H1 (cell line): ENCODE measurements at regions not wholly inside any gene's neighbourhood (a gene's known extent, or its start where the extent isn't known, plus 50 kb on each side); places are given as distances from the start of the nearest gene placed in this dataset.

Experiments used
- CTCF ChIA-PET: fragments of 300-600 bp; sonication (Branson Sonifier 250); formaldehyde crosslinking; loops from one replicate; lab custom pipeline; 2021; ENCODE audit not compliant: partially characterized antibody; lab: Charles Lee
- POLR2A ChIA-PET: fragments of 300-600 bp; sonication (Branson Sonifier 250); formaldehyde crosslinking; loops from one replicate; lab custom pipeline; 2021; ENCODE audit warnings: inconsistent platforms; ENCODE audit not compliant: partially characterized antibody; lab: Charles Lee
- DNase-seq, 2 experiments: peaks; one replicate each; pipeline versions ENCODE4 v3.0.0 to v3.0.0-alpha.2; 2010 to 2022; ENCODE audit warnings: low spot score in 2 of 2, low read depth in 1 of 2, mixed read lengths in 1 of 2
- FAIRE-seq: peaks from 2 replicates; lab custom pipeline; 2011; peaks lifted over from hg19 to GRCh38; lab: Jason Lieb, UNC
- H2AFZ ChIP-seq: 2 replicates; pipeline ENCODE4 v1.8.1; 2012; ENCODE audit warnings: low read length, inconsistent platforms
- H2AK5ac ChIP-seq: 2 replicates; pipeline ENCODE4 v1.6.1; 2013; ENCODE audit warnings: low read depth, low read length
- H2BK120ac ChIP-seq: replicated peaks from 2 replicates; pipeline ENCODE3; 2013; ENCODE audit warnings: low read depth, low read length, inconsistent platforms
- H2BK12ac ChIP-seq: 2 replicates; pipeline ENCODE4 v1.6.1; 2013; ENCODE audit warnings: low read depth, low read length
- H2BK15ac ChIP-seq: 2 replicates; pipeline ENCODE4 v1.6.1; 2013; ENCODE audit warnings: low read length
- H2BK20ac ChIP-seq: 2 replicates; pipeline ENCODE4 v1.6.1; 2013; ENCODE audit warnings: low read length
- H2BK5ac ChIP-seq: 2 replicates; pipeline ENCODE4 v1.6.1; 2013; ENCODE audit warnings: low read depth, low read length
- H3K14ac ChIP-seq: 2 replicates; pipeline ENCODE4 v1.6.1; 2013; ENCODE audit warnings: inconsistent platforms; ENCODE audit not compliant: insufficient read length
- H3K18ac ChIP-seq: 2 replicates; pipeline ENCODE4 v1.6.1; 2013; ENCODE audit warnings: low read length; ENCODE audit errors: extremely low read depth
- H3K23ac ChIP-seq: 2 replicates; pipeline ENCODE4 v1.6.1; 2013; ENCODE audit warnings: inconsistent platforms; ENCODE audit not compliant: insufficient read length
- H3K23me2 ChIP-seq: 2 replicates; pipeline ENCODE4 v1.6.1; 2013; ENCODE audit warnings: low read depth, low read length
- H3K27ac ChIP-seq: 2 replicates; pipeline ENCODE4 v1.6.1; 2011; ENCODE audit warnings: low read depth, low read length, inconsistent platforms
- H3K27me3 ChIP-seq, 4 experiments: replicated peaks in 1 of 4; 1 replicate in 1 of 4; 2 replicates in 3 of 4; pipeline versions ENCODE4 v1.6.1 to v1.8.1; 2011 to 2013; ENCODE audit warnings: low read length in 3 of 4, mild to moderate bottlenecking in 3 of 4, inconsistent platforms in 2 of 4, mixed read lengths in 2 of 4, moderate library complexity in 1 of 4; ENCODE audit not compliant: control insufficient read depth in 3 of 4, insufficient read depth in 3 of 4; ENCODE audit errors: extremely low read depth in 1 of 4
- H3K36me3 ChIP-seq, 4 experiments: 2 replicates each; pipeline versions ENCODE4 v1.6.1 to v1.8.1; 2011 to 2013; ENCODE audit warnings: mild to moderate bottlenecking in 4 of 4, low read length in 3 of 4, moderate library complexity in 2 of 4, control low read depth in 1 of 4, inconsistent platforms in 1 of 4; ENCODE audit not compliant: insufficient read depth in 4 of 4, control insufficient read depth in 2 of 4
- H3K4ac ChIP-seq: replicated peaks from 2 replicates; pipeline ENCODE3; 2013; ENCODE audit warnings: low read length, low read depth, mixed read lengths, inconsistent platforms; ENCODE audit not compliant: insufficient read length
- H3K4me1 ChIP-seq, 4 experiments: replicated peaks in 1 of 4; 1 replicate in 1 of 4; 2 replicates in 3 of 4; pipeline versions ENCODE4 v1.6.1 to v1.8.1; 2011 to 2013; ENCODE audit warnings: low read length in 3 of 4, inconsistent platforms in 2 of 4, mixed read lengths in 1 of 4; ENCODE audit not compliant: insufficient read depth in 4 of 4, control insufficient read depth in 3 of 4
- H3K4me2 ChIP-seq, 2 experiments: 2 replicates each; pipeline versions ENCODE4 v1.6.1 to v1.8.1; 2011 to 2013; ENCODE audit warnings: low read depth in 2 of 2, low read length in 2 of 2, control low read depth in 1 of 2, inconsistent platforms in 1 of 2, mild to moderate bottlenecking in 1 of 2; ENCODE audit not compliant: insufficient read depth in 1 of 2
- H3K4me3 ChIP-seq, 4 experiments: fragments of 200-600, 300-600 bp in 1 of 4; sonication (generic), shearing (Covaris generic), sonication (Bioruptor Twin) in 1 of 4; 2 replicates each; pipeline versions ENCODE4 v1.5.1 to v1.8.1; 2011 to 2016; ENCODE audit warnings: low read length in 4 of 4, low read depth in 3 of 4, control low read depth in 2 of 4, inconsistent platforms in 2 of 4, mild to moderate bottlenecking in 2 of 4, mixed read lengths in 1 of 4, moderate library complexity in 1 of 4; ENCODE audit not compliant: insufficient read depth in 2 of 4; ENCODE audit errors: extremely low read depth in 1 of 4
- H3K56ac ChIP-seq: replicated peaks from 2 replicates; pipeline ENCODE3; 2013; ENCODE audit warnings: low read depth, mild to moderate bottlenecking, mixed read lengths, low read length, inconsistent platforms; ENCODE audit not compliant: insufficient read length
- H3K79me1 ChIP-seq: 2 replicates; pipeline ENCODE4 v1.6.1; 2013; ENCODE audit warnings: low read depth, low read length, control low read depth
- H3K79me2 ChIP-seq, 2 experiments: 2 replicates each; pipeline versions ENCODE4 v1.6.1 to v1.8.1; 2012 to 2013; ENCODE audit warnings: low read length in 2 of 2, mild to moderate bottlenecking in 2 of 2, inconsistent platforms in 1 of 2; ENCODE audit not compliant: insufficient read depth in 2 of 2, control insufficient read depth in 1 of 2
- H3K9ac ChIP-seq, 4 experiments: replicated peaks in 1 of 4; 1 replicate in 1 of 4; 2 replicates in 3 of 4; pipeline versions ENCODE4 v1.6.1 to v1.8.1; 2011 to 2013; ENCODE audit warnings: low read depth in 3 of 4, low read length in 3 of 4, control low read depth in 2 of 4, mild to moderate bottlenecking in 2 of 4, moderate library complexity in 2 of 4, inconsistent platforms in 1 of 4; ENCODE audit errors: extremely low read depth in 1 of 4
- H3K9me3 ChIP-seq, 2 experiments: 2 replicates each; pipeline versions ENCODE4 v1.6.1 to v1.8.1; 2012 to 2013; ENCODE audit warnings: mild to moderate bottlenecking in 2 of 2, moderate library complexity in 2 of 2, control low read depth in 1 of 2, inconsistent platforms in 1 of 2, low read depth in 1 of 2, low read length in 1 of 2, mixed read lengths in 1 of 2; ENCODE audit not compliant: insufficient read depth in 2 of 2
- H4K20me1 ChIP-seq, 2 experiments: replicated peaks in 1 of 2; 2 replicates each; pipeline versions ENCODE3 to v1.8.1; 2011 to 2013; ENCODE audit warnings: inconsistent platforms in 2 of 2, low read length in 2 of 2, mild to moderate bottlenecking in 1 of 2; ENCODE audit not compliant: insufficient read depth in 2 of 2, control insufficient read depth in 1 of 2
- H4K5ac ChIP-seq: 2 replicates; pipeline ENCODE4 v1.6.1; 2013; ENCODE audit warnings: low read length, low read depth, mixed read lengths, inconsistent platforms; ENCODE audit not compliant: insufficient read length
- H4K8ac ChIP-seq: 2 replicates; pipeline ENCODE4 v1.8.0; 2013; ENCODE audit warnings: mild to moderate bottlenecking, moderate library complexity, low read length, inconsistent platforms; ENCODE audit not compliant: insufficient read depth; ENCODE audit errors: extremely low read depth
- H4K91ac ChIP-seq: replicated peaks from 2 replicates; pipeline ENCODE3; 2013; ENCODE audit warnings: low read length, mixed read lengths, inconsistent platforms; ENCODE audit not compliant: insufficient read length
- WGBS, 2 experiments: shearing (Covaris generic) in 1 of 2; methylation state at CpG; one replicate each; pipeline versions ENCODE4 v1.1.6 to v1.1.7; 2013 to 2015; ENCODE audit warnings: low lambda C conversion rate in 2 of 2, mixed read lengths in 2 of 2, inconsistent platforms in 1 of 2, low coverage in 1 of 2, missing lambda C conversion rate in 1 of 2; ENCODE audit not compliant: insufficient replicate concordance in 2 of 2, insufficient coverage in 1 of 2, insufficient read length in 1 of 2; ENCODE audit errors: extremely low coverage in 1 of 2, missing lambda C conversion rate in 1 of 2; 5-methylcytosine and 5-hydroxymethylcytosine counted together

GRCh38 chr2:62424899-62425298, 81.1 kb downstream of the TMEM17 start:
- no peak overlapping the region for H2BK120ac ChIP-seq
- DNase-seq: no peak
- no peak overlapping the region for H4K5ac ChIP-seq
- H3K36me3 ChIP-seq: no peaks in the 10 kb centered on the region
- H4K20me1 ChIP-seq: no peaks in the 10 kb centered on the region
- ChIA-PET CTCF (interaction anchor here (0.6 to 3.7 kb wide), 5 partner anchors 8 to 423 kb away, joined by 3 to 13 read pairs (median 4); no protein-coding TSS in a partner anchor), POLR2A (no interaction called here)
- no peak overlapping the region; the same call in 1 of the 2 replicates for H4K8ac ChIP-seq
- no peak overlapping the region for H3K4me3 ChIP-seq
- WGBS, 2 experiments: 85% methylated on average over 6 of the region's 6 CpGs; no CpG with 5 or more reads in 1 of the 2 experiments
- no peak overlapping the region for H3K18ac ChIP-seq
- no peak overlapping the region for H3K14ac ChIP-seq
- H2AK5ac ChIP-seq: no peak overlapping the region
- no peaks in the 10 kb centered on the region for H3K79me2 ChIP-seq
- H4K91ac ChIP-seq: no peak overlapping the region
- no peaks in the 10 kb centered on the region for H3K27me3 ChIP-seq
- no peak overlapping the region for H3K27ac ChIP-seq
- H2BK20ac ChIP-seq: no peak overlapping the region
- H3K56ac ChIP-seq: no peak overlapping the region
- no peak overlapping the region for H2AFZ ChIP-seq
- H3K4ac ChIP-seq: no peak overlapping the region
- H3K4me1 ChIP-seq: no peaks in the 10 kb centered on the region
- H3K79me1 ChIP-seq: no peaks in the 10 kb centered on the region
- no peak overlapping the region for H2BK12ac ChIP-seq
- no peak overlapping the region for H3K4me2 ChIP-seq
- no peaks in the 10 kb centered on the region for H3K9me3 ChIP-seq
- 0 out of 2 replicates have a peak overlapping the region, but pooled peaks have one; percentile 56 for H2BK5ac ChIP-seq
- H3K23me2 ChIP-seq: no peaks in the 10 kb centered on the region
- no peak for FAIRE-seq
- no peak overlapping the region for H3K23ac ChIP-seq
- no peak overlapping the region for H3K9ac ChIP-seq
- no peak overlapping the region; the same call in 1 of the 2 replicates for H2BK15ac ChIP-seq
